CD4-positive, alpha-beta T cell treated with Interleukin-15 for 4 hours (primary cell): ENCODE measurements at regions not wholly inside any gene's neighbourhood (a gene's known extent, or its start where the extent isn't known, plus 50 kb on each side); places are given as distances from the start of the nearest gene placed in this dataset.
"Not testable (repeated sequence)": the region's sequence is repeated elsewhere in the genome, so short reads cannot be mapped to it uniquely, and the experiment has no call there.

Experiments
- DNase-seq: peaks from one replicate; pipeline ENCODE4 v3.0.0-alpha.2; 2020; ENCODE audit warnings: low spot score

- DNase-seq = no peak
Observed at GRCh38 chr2:11072550-11072949, 82.7 kb upstream of the SLC66A3 start.

GRCh38 chr2:11073251-11073650 is 82.0 kb upstream of the SLC66A3 start:
- no peak for DNase-seq

GRCh38 chr2:11073776-11074175 is 81.5 kb upstream of the SLC66A3 start:
- DNase-seq = no peak

- DNase-seq = no peak
Observed at GRCh38 chr2:11074246-11074820, 80.9 kb upstream of the SLC66A3 start.

GRCh38 chr2:11075221-11075620 is 80.0 kb upstream of the SLC66A3 start:
- no peak for DNase-seq

GRCh38 chr2:11077411-11077810 is 77.9 kb upstream of the SLC66A3 start:
- no peak for DNase-seq

- DNase-seq = no peak
Observed at GRCh38 chr2:11079136-11079824, 76.0 kb upstream of the SLC66A3 start.

- DNase-seq = no peak
Observed at GRCh38 chr2:11080253-11081115, 74.8 kb upstream of the SLC66A3 start.

- no peak for DNase-seq
Observed at GRCh38 chr2:11082880-11083279, 72.4 kb upstream of the SLC66A3 start.

GRCh38 chr2:11088821-11089220 is 66.4 kb upstream of the SLC66A3 start:
- not testable (repeated sequence) for DNase-seq

GRCh38 chr2:11090187-11090586 is 65.1 kb upstream of the SLC66A3 start:
- DNase-seq = no peak

- DNase-seq = no peak
Observed at GRCh38 chr2:11092701-11093335, 62.4 kb upstream of the SLC66A3 start.

GRCh38 chr2:11093467-11093866 is 61.8 kb upstream of the SLC66A3 start:
- DNase-seq = no peak

- DNase-seq = no peak
Observed at GRCh38 chr2:11094021-11094810, 61.1 kb upstream of the SLC66A3 start.

- DNase-seq = no peak
Observed at GRCh38 chr2:11096591-11096990, 58.7 kb upstream of the SLC66A3 start.

GRCh38 chr2:11097038-11097720 is 58.1 kb upstream of the SLC66A3 start:
- DNase-seq = no peak

- no peak for DNase-seq
Observed at GRCh38 chr2:11097854-11098387, 57.3 kb upstream of the SLC66A3 start.

GRCh38 chr2:11099122-11100065 is 55.9 kb upstream of the SLC66A3 start:
- no peak for DNase-seq

GRCh38 chr2:11100130-11100529 is 55.1 kb upstream of the SLC66A3 start:
- no peak for DNase-seq

GRCh38 chr2:11100976-11101375 is 54.3 kb upstream of the SLC66A3 start:
- DNase-seq = no peak
